MM.1S (cell line): ENCODE measurements at regions not wholly inside any gene's neighbourhood (a gene's known extent, or its start where the extent isn't known, plus 50 kb on each side); places are given as distances from the start of the nearest gene placed in this dataset.

Source experiments
- DNase-seq: peaks from one replicate; pipeline ENCODE4 v3.0.0-alpha.2; 2015
- H2AFZ ChIP-seq: fragments of 300-600 bp; sonication (generic); 2 replicates; pipeline ENCODE4 v1.6.0; 2016; ENCODE audit warnings: antibody characterized with exemption, low read length
- H3F3A ChIP-seq: fragments of 300-600 bp; sonication (generic); 2 replicates; pipeline ENCODE4 v1.6.1; 2016; ENCODE audit warnings: mild to moderate bottlenecking, antibody characterized with exemption, low read length, moderate library complexity, mixed read lengths; ENCODE audit not compliant: insufficient read depth
- H3K27ac ChIP-seq: fragments of 300-600 bp; sonication (generic); 2 replicates; pipeline ENCODE4 v1.5.1; 2016; ENCODE audit warnings: mild to moderate bottlenecking, low read length
- H3K27me3 ChIP-seq: fragments of 300-600 bp; sonication (generic); replicated peaks from 2 replicates; pipeline ENCODE4 v1.6.0; 2016; ENCODE audit warnings: low read length; ENCODE audit not compliant: insufficient read depth
- H3K36me3 ChIP-seq: fragments of 300-600 bp; sonication (generic); replicated peaks from 2 replicates; pipeline ENCODE4 v1.6.1; 2016; ENCODE audit warnings: mild to moderate bottlenecking, low read length, mixed read lengths; ENCODE audit not compliant: insufficient read depth
- H3K4me1 ChIP-seq: fragments of 300-600 bp; sonication (generic); 2 replicates; pipeline ENCODE4 v1.6.1; 2016; ENCODE audit warnings: low read length, mixed read lengths
- H3K4me2 ChIP-seq: fragments of 300-600 bp; sonication (generic); 2 replicates; pipeline ENCODE4 v1.6.0; 2016; ENCODE audit warnings: low read depth, low read length
- H3K4me3 ChIP-seq: fragments of 300-600 bp; sonication (generic); 2 replicates; pipeline ENCODE4 v1.5.1; 2016; ENCODE audit warnings: low read length, mixed read lengths
- H3K79me2 ChIP-seq: fragments of 300-600 bp; sonication (generic); 2 replicates; pipeline ENCODE4 v1.6.1; 2016; ENCODE audit warnings: mixed run types, low read length, mixed read lengths
- H3K9ac ChIP-seq: fragments of 300-600 bp; sonication (generic); 2 replicates; pipeline ENCODE4 v1.6.1; 2016; ENCODE audit warnings: low read length, mixed read lengths
- H3K9me2 ChIP-seq: fragments of 300-600 bp; sonication (generic); replicated peaks from 2 replicates; pipeline ENCODE4 v1.6.1; 2016; ENCODE audit warnings: mild to moderate bottlenecking, low read length, mixed read lengths; ENCODE audit not compliant: insufficient read depth
- H3K9me3 ChIP-seq: fragments of 300-600 bp; sonication (generic); replicated peaks from 2 replicates; pipeline ENCODE4 v1.6.1; 2016; ENCODE audit warnings: mild to moderate bottlenecking, low read length, mixed read lengths; ENCODE audit not compliant: insufficient read depth
- H4K20me1 ChIP-seq: fragments of 300-600 bp; sonication (generic); 2 replicates; pipeline ENCODE4 v1.6.1; 2016; ENCODE audit warnings: mild to moderate bottlenecking, low read length, moderate library complexity, mixed read lengths; ENCODE audit not compliant: insufficient read depth
- CTCF ChIP-seq: fragments of 300-600 bp; sonication (generic); IDR thresholded peaks from 2 replicates; pipeline ENCODE4 v1.5.1; 2016; ENCODE audit warnings: antibody characterized with exemption, low read length, mixed read lengths
- EZH2 ChIP-seq: fragments of 300-600 bp; sonication (generic); optimal IDR thresholded peaks from 2 replicates; pipeline ENCODE3; 2017; ENCODE audit warnings: low read depth, mild to moderate bottlenecking, antibody characterized with exemption, low read length, mixed read lengths
- EZH2phosphoT487 ChIP-seq: fragments of 300-600 bp; sonication (generic); IDR thresholded peaks from 2 replicates; pipeline ENCODE4 v1.6.1; 2018; ENCODE audit warnings: antibody characterized with exemption, low read length

GRCh38 chr4:147388018-147388417 is 92.9 kb upstream of the EDNRA start:
- Histone ChIP-seq H3K27me3 (no peaks in the 10 kb centered on the region), H4K20me1 (no peaks in the 10 kb centered on the region), H3K9ac (no peak overlapping the region), H3K4me3 (no peak overlapping the region), H3K4me2 (no peak overlapping the region), H3K4me1 (no peaks in the 10 kb centered on the region), H3K9me3 (no peaks in the 10 kb centered on the region), H3K79me2 (no peaks in the 10 kb centered on the region), H3K9me2 (no peaks in the 10 kb centered on the region), H3K36me3 (no peaks in the 10 kb centered on the region), H2AFZ (no peak overlapping the region), H3K27ac (no peak overlapping the region), H3F3A (no peaks in the 10 kb centered on the region)
- no peak for TF ChIP-seq EZH2phosphoT487
- no peak for DNase-seq

- H4K20me1 ChIP-seq: no peaks in the 10 kb centered on the region
- H3K4me1 ChIP-seq: no peaks in the 10 kb centered on the region
- no peaks in the 10 kb centered on the region for H3K27me3 ChIP-seq
- no peaks in the 10 kb centered on the region for H3K9me2 ChIP-seq
- H3K9me3 ChIP-seq: no peaks in the 10 kb centered on the region
- no peak for TF ChIP-seq EZH2phosphoT487
- no peak for TF ChIP-seq CTCF
- no peak for TF ChIP-seq EZH2
- no peak overlapping the region for H2AFZ ChIP-seq
- no peak overlapping the region for H3K27ac ChIP-seq
- H3F3A ChIP-seq: no peaks in the 10 kb centered on the region
- H3K4me2 ChIP-seq: no peak overlapping the region
- H3K79me2 ChIP-seq: no peaks in the 10 kb centered on the region
- no peak for DNase-seq
- no peak overlapping the region for H3K4me3 ChIP-seq
- H3K36me3 ChIP-seq: no peaks in the 10 kb centered on the region
- no peak overlapping the region for H3K9ac ChIP-seq
Measured at GRCh38 chr4:147396105-147396504, 84.8 kb upstream of the EDNRA start.

GRCh38 chr4:147398556-147398955 is 82.3 kb upstream of the EDNRA start:
- no peaks in the 10 kb centered on the region for H3K9me2 ChIP-seq
- H3K27me3 ChIP-seq: no peaks in the 10 kb centered on the region
- no peaks in the 10 kb centered on the region for H3K9me3 ChIP-seq
- no peak overlapping the region for H3K4me3 ChIP-seq
- H3K27ac ChIP-seq: no peak overlapping the region
- H3F3A ChIP-seq: no peaks in the 10 kb centered on the region
- no peaks in the 10 kb centered on the region for H3K79me2 ChIP-seq
- H3K9ac ChIP-seq: no peak overlapping the region
- no peak overlapping the region for H2AFZ ChIP-seq
- no peaks in the 10 kb centered on the region for H3K4me1 ChIP-seq
- H3K36me3 ChIP-seq: no peaks in the 10 kb centered on the region
- H3K4me2 ChIP-seq: no peak overlapping the region
- no peaks in the 10 kb centered on the region for H4K20me1 ChIP-seq
- no peak for DNase-seq
- TF ChIP-seq EZH2phosphoT487 (no peak), CTCF (no peak), EZH2 (no peak)

GRCh38 chr4:147400721-147401120 is 80.2 kb upstream of the EDNRA start:
- Histone ChIP-seq H3K4me2 (no peak overlapping the region), H3K4me3 (no peak overlapping the region), H3K79me2 (no peaks in the 10 kb centered on the region), H3K4me1 (no peaks in the 10 kb centered on the region), H4K20me1 (no peaks in the 10 kb centered on the region), H3K9ac (no peak overlapping the region), H3K9me3 (no peaks in the 10 kb centered on the region), H3K36me3 (no peaks in the 10 kb centered on the region), H3K9me2 (no peaks in the 10 kb centered on the region), H3F3A (no peaks in the 10 kb centered on the region), H3K27me3 (no peaks in the 10 kb centered on the region), H3K27ac (no peak overlapping the region), H2AFZ (no peak overlapping the region)
- TF ChIP-seq EZH2: no peak
- no peak for TF ChIP-seq CTCF
- TF ChIP-seq EZH2phosphoT487: no peak
- no peak for DNase-seq
